B cell (primary cell): ENCODE measurements at regions not wholly inside any gene's neighbourhood (a gene's known extent, or its start where the extent isn't known, plus 50 kb on each side); places are given as distances from the start of the nearest gene placed in this dataset.

ENCODE experiments used
- ATAC-seq: fragments of 200-7000 bp; cut with Tn5 transposase; one replicate; pipeline ENCODE4 v1.10.0; 2021; ENCODE audit warnings: low read depth, mild to moderate bottlenecking, moderate number of reproducible peaks, moderate library complexity
- CTCF ChIA-PET: fragments of 350-600 bp; sonication (Branson Sonifier 250); formaldehyde crosslinking; loops from one replicate; lab custom pipeline; 2021; ENCODE audit warnings: antibody characterized with exemption, inconsistent platforms; lab: Charles Lee
- POLR2A ChIA-PET: fragments of 350-600 bp; sonication (Branson Sonifier 250); formaldehyde crosslinking; loops from one replicate; lab custom pipeline; 2021; ENCODE audit warnings: antibody characterized with exemption; lab: Charles Lee
- DNase-seq: peaks from one replicate; pipeline ENCODE4 v3.0.0; 2013
- H2AFZ ChIP-seq: 2 replicates; pipeline ENCODE4 v1.6.1; 2012; ENCODE audit warnings: mild to moderate bottlenecking, low read depth, low read length; ENCODE audit not compliant: insufficient read depth, poor library complexity, severe bottlenecking
- H3K27ac ChIP-seq, 2 donors: 1 replicate in 1 of 2; 2 replicates in 1 of 2; pipeline ENCODE4 v1.5.1; 2012 to 2013; ENCODE audit warnings: low read length in 2 of 2, mild to moderate bottlenecking in 2 of 2, moderate library complexity in 1 of 2
- H3K27me3 ChIP-seq, 4 experiments: fragments of 200-600 bp in 1 of 4; sonication (generic) in 1 of 4; replicated peaks in 1 of 4; 1 replicate in 2 of 4; 2 replicates in 2 of 4; pipeline versions ENCODE4 v1.6.1 to v1.7.0; 2013 to 2016; ENCODE audit warnings: low read length in 3 of 4, mild to moderate bottlenecking in 2 of 4, mixed read lengths in 1 of 4, moderate library complexity in 1 of 4; ENCODE audit not compliant: insufficient read depth in 4 of 4, control insufficient read depth in 3 of 4; ENCODE audit errors: control extremely low read depth in 1 of 4
- H3K36me3 ChIP-seq, 2 experiments: replicated peaks in 1 of 2; 1 replicate in 1 of 2; 2 replicates in 1 of 2; pipeline versions ENCODE4 v1.6.1 to v1.7.1; 2013; ENCODE audit warnings: low read length in 1 of 2; ENCODE audit not compliant: insufficient read depth in 2 of 2, control insufficient read depth in 1 of 2; ENCODE audit errors: control extremely low read depth in 1 of 2, extremely low read depth in 1 of 2
- H3K4me1 ChIP-seq, 2 donors: fragments of 200-600 bp in 1 of 2; sonication (generic) in 1 of 2; 1 replicate in 1 of 2; 2 replicates in 1 of 2; pipeline versions ENCODE4 v1.5.1 to v1.6.1; 2013 to 2017; ENCODE audit warnings: low read length in 2 of 2; ENCODE audit not compliant: control insufficient read depth in 2 of 2, insufficient read depth in 2 of 2
- H3K4me2 ChIP-seq: replicated peaks from 2 replicates; pipeline ENCODE3; 2012; ENCODE audit warnings: mild to moderate bottlenecking, low read depth, low read length; ENCODE audit not compliant: poor library complexity, severe bottlenecking
- H3K4me3 ChIP-seq, 5 experiments: fragments of 200-600 bp in 1 of 5; sonication (generic) in 1 of 5; 1 replicate in 3 of 5; 2 replicates in 2 of 5; pipeline versions ENCODE4 v1.5.1 to v1.7.0; 2011 to 2016; ENCODE audit warnings: low read length in 4 of 5, mild to moderate bottlenecking in 4 of 5, low read depth in 2 of 5, control low read depth in 1 of 5, moderate library complexity in 1 of 5; ENCODE audit not compliant: insufficient read depth in 1 of 5; ENCODE audit errors: control extremely low read depth in 1 of 5, extremely low read depth in 1 of 5
- H3K79me2 ChIP-seq: fragments of 200-600 bp; sonication (generic); one replicate; pipeline ENCODE4 v1.6.0; 2016; ENCODE audit warnings: low read length; ENCODE audit not compliant: control insufficient read depth, insufficient read depth
- H3K9ac ChIP-seq: fragments of 200-600 bp; sonication (generic); 2 replicates; pipeline ENCODE4 v1.6.1; 2017; ENCODE audit warnings: mild to moderate bottlenecking, low read length, moderate library complexity
- H3K9me3 ChIP-seq, 3 donors: one replicate each; pipeline versions ENCODE4 v1.6.1 to v1.7.1; 2013; ENCODE audit warnings: low read length in 2 of 3; ENCODE audit not compliant: control insufficient read depth in 2 of 3, insufficient read depth in 1 of 3; ENCODE audit errors: control extremely low read depth in 1 of 3
- H4K20me1 ChIP-seq: 2 replicates; pipeline ENCODE4 v1.6.0; 2012; ENCODE audit warnings: mild to moderate bottlenecking, low read length; ENCODE audit not compliant: insufficient read depth, control insufficient read depth, poor library complexity, severe bottlenecking
- H3K27ac Mint-ChIP-seq: one replicate; pipeline ENCODE4 v1.8.0; 2021; ENCODE audit warnings: mixed read lengths
- H3K27me3 Mint-ChIP-seq: one replicate; pipeline ENCODE4 v1.8.0; 2021; ENCODE audit warnings: mixed read lengths
- H3K4me1 Mint-ChIP-seq: one replicate; pipeline ENCODE4 v1.8.0; 2021; ENCODE audit warnings: mixed read lengths
- H3K4me3 Mint-ChIP-seq: one replicate; pipeline ENCODE4 v1.8.0; 2021; ENCODE audit warnings: mixed read lengths
- H3K9me3 Mint-ChIP-seq: one replicate; pipeline ENCODE4 v1.8.0; 2022; ENCODE audit warnings: mixed read lengths; ENCODE audit not compliant: insufficient read depth
- CTCF ChIP-seq: fragments of 200-600 bp; IDR thresholded peaks from one replicate; pipeline ENCODE4 v1.8.0; 2022; ENCODE audit warnings: antibody characterized with exemption, mild to moderate bottlenecking
- EZH2 ChIP-seq: IDR thresholded peaks from 2 replicates; pipeline ENCODE4 v1.6.1; 2012; ENCODE audit warnings: borderline replicate concordance, low read depth, mild to moderate bottlenecking, moderate library complexity, low read length; ENCODE audit not compliant: insufficient read depth, poor library complexity, severe bottlenecking
- WGBS: methylation state at CpG from one replicate; pipeline ENCODE4 v1.1.5; 2013; ENCODE audit warnings: missing lambda C conversion rate; ENCODE audit not compliant: insufficient coverage; 5-methylcytosine and 5-hydroxymethylcytosine counted together
- intact Hi-C: fragments of 100-400 bp; cut with micrococcal nuclease; formaldehyde crosslinking; loops from one replicate; pipeline ENCODE4 v1.10.0; 2022

- POLR2A ChIA-PET: no interaction called here
- no peak overlapping the region for H3K4me2 ChIP-seq
Observed at GRCh38 chr10:93189944-93190343, 116.3 kb downstream of the CYP26A1 start.

GRCh38 chr10:93190372-93190771, 116.7 kb downstream of the CYP26A1 start:
- no peaks in the 10 kb centered on the region for H3K9me3 Mint-ChIP-seq
- DNase-seq (no peak), ATAC-seq (no peak)
- CTCF ChIA-PET: no interaction called here
- H3K9ac ChIP-seq: no peak overlapping the region
- no peak overlapping the region for H3K4me2 ChIP-seq
- H3K36me3 ChIP-seq: no peaks in the 10 kb centered on the region
- peaks cover 0 to 5% (median 1%) of the 10 kb centered on the region in 4 experiments for H3K27me3 ChIP-seq
- WGBS: 88% methylated on average over 1 of the region's 3 CpGs
- H3K4me1 ChIP-seq: no peaks in the 10 kb centered on the region
- H3K27ac Mint-ChIP-seq: no peak overlapping the region
- POLR2A ChIA-PET: no interaction called here
- no peak overlapping the region for H3K27ac ChIP-seq
- H3K4me3 ChIP-seq: no peak overlapping the region
- H3K27me3 Mint-ChIP-seq: peaks cover 30% of the 10 kb centered on the region
- H3K79me2 ChIP-seq: no peaks in the 10 kb centered on the region
- no peak for TF ChIP-seq EZH2
- TF ChIP-seq CTCF: no peak
- intact Hi-C loops: no loop called here
- H3K9me3 ChIP-seq: no peaks in the 10 kb centered on the region
- no peak overlapping the region for H2AFZ ChIP-seq
- no peaks in the 10 kb centered on the region for H4K20me1 ChIP-seq
- no peaks in the 10 kb centered on the region for H3K4me1 Mint-ChIP-seq
- no peak overlapping the region for H3K4me3 Mint-ChIP-seq

More at GRCh38 chr10:93189944-93190343, 116.3 kb downstream of the CYP26A1 start:
- Histone ChIP-seq H3K79me2 (no peaks in the 10 kb centered on the region), H3K27ac (no peak overlapping the region), H3K27me3 (peaks cover 0 to 5% (median 1%) of the 10 kb centered on the region in 4 experiments), H4K20me1 (no peaks in the 10 kb centered on the region), H2AFZ (no peak overlapping the region), H3K4me3 (no peak overlapping the region), H3K36me3 (no peaks in the 10 kb centered on the region), H3K9me3 (no peaks in the 10 kb centered on the region), H3K4me1 (no peaks in the 10 kb centered on the region), H3K9ac (no peak overlapping the region)
- H3K9me3 Mint-ChIP-seq: no peaks in the 10 kb centered on the region
- H3K27me3 Mint-ChIP-seq: peaks cover 30% of the 10 kb centered on the region
- intact Hi-C loops: no loop called here
- no peak overlapping the region for H3K4me3 Mint-ChIP-seq
- CTCF ChIA-PET: no interaction called here
- no peaks in the 10 kb centered on the region for H3K4me1 Mint-ChIP-seq
- ATAC-seq (no peak), DNase-seq (no peak)
- WGBS: 92% methylated on average over 1 of the region's 3 CpGs
- H3K27ac Mint-ChIP-seq: no peak overlapping the region
- TF ChIP-seq CTCF (no peak), EZH2 (no peak)
